ENCODE measurements at regions not wholly inside any gene's neighbourhood (a gene's known extent, or its start where the extent isn't known, plus 50 kb on each side); places are given as distances from the start of the nearest gene placed in this dataset.

DNA sequence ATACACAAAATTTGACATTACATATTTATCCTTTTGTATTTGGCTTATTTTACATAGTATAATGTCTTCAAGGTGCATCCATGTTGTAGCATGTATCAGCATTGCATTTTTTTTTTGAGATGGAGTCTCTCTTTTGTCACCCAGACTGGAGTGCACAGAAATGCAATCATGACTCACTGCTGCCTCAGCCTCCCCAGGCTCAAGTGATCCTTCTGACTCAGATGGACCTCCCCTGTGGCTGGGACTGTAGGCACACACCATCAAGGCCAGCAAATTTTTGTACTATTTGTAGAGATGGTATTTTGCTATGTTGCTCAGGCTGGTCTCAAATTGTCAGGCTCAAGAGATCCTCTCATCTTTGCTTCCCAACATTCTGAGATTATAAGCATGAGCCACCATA lies 214.4 kb upstream of the ALG10B start:
- Histone ChIP-seq H3K27ac (ENCODE audit: low read depth in 2 of 2, low read length in 1 of 2) (no peak overlapping the region), H3K9me2 (no peaks in the 10 kb centered on the region), H3K4me2 (no peak overlapping the region), H3K36me3 (replicated peaks in 1 of 2; ENCODE audit: control insufficient read depth in 1 of 2, insufficient read depth in 2 of 2, low read length in 1 of 2) (no peaks in the 10 kb centered on the region), H3F3A (replicated peaks; ENCODE audit: insufficient read depth) (no peaks in the 10 kb centered on the region), H3K4me1 (ENCODE audit: control insufficient read depth in 1 of 2, insufficient read depth in 2 of 2, low read depth in 1 of 2, low read length in 1 of 2) (no peaks in the 10 kb centered on the region), H3K27me3 (ENCODE audit: insufficient read depth) (no peaks in the 10 kb centered on the region), H3K79me2 (ENCODE audit: insufficient read depth) (no peaks in the 10 kb centered on the region), H2AFZ (ENCODE audit: low read depth) (no peak overlapping the region), H3K4me3 (ENCODE audit: low read depth in 2 of 2, low read length in 1 of 2) (no peak overlapping the region), H4K20me1 (ENCODE audit: insufficient read depth) (no peaks in the 10 kb centered on the region), H3K9ac (no peak overlapping the region), H3K9me3 (no peaks in the 10 kb centered on the region)
- DNase-seq: no peak
- POLR2A ChIA-PET: no interaction called here
- CTCF ChIA-PET: no interaction called here
- TF ChIP-seq, protein P1, sequence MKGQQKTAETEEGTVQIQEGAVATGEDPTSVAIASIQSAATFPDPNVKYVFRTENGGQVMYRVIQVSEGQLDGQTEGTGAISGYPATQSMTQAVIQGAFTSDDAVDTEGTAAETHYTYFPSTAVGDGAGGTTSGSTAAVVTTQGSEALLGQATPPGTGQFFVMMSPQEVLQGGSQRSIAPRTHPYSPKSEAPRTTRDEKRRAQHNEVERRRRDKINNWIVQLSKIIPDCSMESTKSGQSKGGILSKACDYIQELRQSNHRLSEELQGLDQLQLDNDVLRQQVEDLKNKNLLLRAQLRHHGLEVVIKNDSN (IDR thresholded peaks at IDR 0.05; ENCODE audit: borderline replicate concordance, low read depth): no peak
- TF ChIP-seq MAX (IDR thresholded peaks at IDR 0.05; ENCODE audit: low read depth) (no peak), POLR2AphosphoS5 (IDR thresholded peaks at IDR 0.05; ENCODE audit: low read depth, low read length) (no peak), FOXM1 (IDR thresholded peaks at IDR 0.05; ENCODE audit: low read depth) (no peak), RXRA (IDR thresholded peaks at IDR 0.05; ENCODE audit: borderline replicate concordance, low read depth) (no peak), FOSL2 (IDR thresholded peaks at IDR 0.05; ENCODE audit: borderline replicate concordance, low read depth) (no peak), GABPA (IDR thresholded peaks at IDR 0.05; ENCODE audit: low read depth) (no peak), TEAD4 (IDR thresholded peaks at IDR 0.05; ENCODE audit: borderline replicate concordance, insufficient read depth) (no peak), MEF2A (IDR thresholded peaks at IDR 0.05; ENCODE audit: borderline replicate concordance, low read depth) (no peak), RFX5 (IDR thresholded peaks at IDR 0.05; ENCODE audit: low read length) (no peak), RAD21 (IDR thresholded peaks at IDR 0.05; ENCODE audit: low read length) (no peak), NRF1 (IDR thresholded peaks at IDR 0.05; ENCODE audit: low read depth, low read length) (no peak), NFIC (IDR thresholded peaks at IDR 0.05; ENCODE audit: borderline replicate concordance) (no peak)
- TF ChIP-seq, protein P2, sequence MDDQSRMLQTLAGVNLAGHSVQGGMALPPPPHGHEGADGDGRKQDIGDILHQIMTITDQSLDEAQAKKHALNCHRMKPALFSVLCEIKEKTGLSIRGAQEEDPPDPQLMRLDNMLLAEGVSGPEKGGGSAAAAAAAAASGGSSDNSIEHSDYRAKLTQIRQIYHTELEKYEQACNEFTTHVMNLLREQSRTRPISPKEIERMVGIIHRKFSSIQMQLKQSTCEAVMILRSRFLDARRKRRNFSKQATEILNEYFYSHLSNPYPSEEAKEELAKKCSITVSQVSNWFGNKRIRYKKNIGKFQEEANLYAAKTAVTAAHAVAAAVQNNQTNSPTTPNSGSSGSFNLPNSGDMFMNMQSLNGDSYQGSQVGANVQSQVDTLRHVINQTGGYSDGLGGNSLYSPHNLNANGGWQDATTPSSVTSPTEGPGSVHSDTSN (IDR thresholded peaks at IDR 0.05): no peak

DNA sequence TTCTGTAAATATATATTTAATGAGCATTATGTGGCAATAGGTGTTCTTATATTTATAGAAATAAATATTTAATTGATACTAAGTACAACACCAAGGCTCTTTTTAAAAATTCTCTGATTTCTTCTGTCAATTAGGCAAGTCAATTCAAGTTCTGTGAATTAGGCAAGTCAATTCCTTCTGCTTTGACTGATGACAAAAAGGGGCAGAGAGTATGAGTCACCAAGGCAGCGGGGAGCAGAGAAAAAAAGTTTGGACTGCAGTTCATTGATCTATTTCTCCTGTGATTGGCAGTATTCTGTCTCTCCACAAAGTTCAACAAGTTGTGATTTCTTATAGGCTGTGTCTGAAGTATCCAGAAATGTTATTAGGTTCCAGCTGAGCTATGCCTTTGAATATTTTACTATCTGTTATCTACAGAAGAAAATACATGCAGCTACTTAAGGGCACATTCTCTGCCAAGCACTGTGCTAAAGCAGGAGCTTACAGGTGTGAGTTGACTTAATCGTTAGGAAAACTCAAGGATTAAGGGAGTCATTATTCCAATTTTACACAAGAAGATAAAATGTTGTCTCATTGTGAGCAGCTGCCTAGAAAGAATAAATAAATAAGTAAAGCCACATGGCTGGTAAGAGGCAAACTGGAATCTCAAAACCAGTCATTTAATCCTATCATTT lies 206.4 kb upstream of the ALG10B start:
- Histone ChIP-seq H3K27me3 (ENCODE audit: insufficient read depth) (no peaks in the 10 kb centered on the region; the same call in 1 of the 2 replicates), H3K9ac (no peak overlapping the region), H3K4me1 (ENCODE audit: control insufficient read depth in 1 of 2, insufficient read depth in 2 of 2, low read depth in 1 of 2, low read length in 1 of 2) (no peaks in the 10 kb centered on the region), H3F3A (replicated peaks; ENCODE audit: insufficient read depth) (no peaks in the 10 kb centered on the region), H2AFZ (ENCODE audit: low read depth) (no peak overlapping the region), H3K4me2 (no peak overlapping the region), H3K9me2 (no peaks in the 10 kb centered on the region), H3K4me3 (ENCODE audit: low read depth in 2 of 2, low read length in 1 of 2) (no peak overlapping the region), H3K79me2 (ENCODE audit: insufficient read depth) (no peaks in the 10 kb centered on the region), H3K27ac (ENCODE audit: low read depth in 2 of 2, low read length in 1 of 2) (no peak overlapping the region), H3K36me3 (replicated peaks in 1 of 2; ENCODE audit: control insufficient read depth in 1 of 2, insufficient read depth in 2 of 2, low read length in 1 of 2) (no peaks in the 10 kb centered on the region), H3K9me3 (no peaks in the 10 kb centered on the region), H4K20me1 (ENCODE audit: insufficient read depth) (no peaks in the 10 kb centered on the region)
- ChIA-PET POLR2A (no interaction called here), CTCF (no interaction called here)
- DNase-seq: no peak
- WGBS (ENCODE audit: low lambda C conversion rate): 0% methylated on average over 2 of the region's 2 CpGs
- no peak for TF ChIP-seq TEAD4 (IDR thresholded peaks at IDR 0.05; ENCODE audit: borderline replicate concordance, insufficient read depth)
- no peak for TF ChIP-seq CTCF (IDR thresholded peaks at IDR 0.05)
- TF ChIP-seq, protein P1 (IDR thresholded peaks at IDR 0.05; ENCODE audit: borderline replicate concordance, low read depth): no peak
- TF ChIP-seq, protein P2 (IDR thresholded peaks at IDR 0.05): no peak
- no peak for TF ChIP-seq NRF1 (IDR thresholded peaks at IDR 0.05; ENCODE audit: low read depth, low read length)
- no peak for TF ChIP-seq FOXM1 (IDR thresholded peaks at IDR 0.05; ENCODE audit: low read depth)
- TF ChIP-seq TAF1 (IDR thresholded peaks at IDR 0.05; ENCODE audit: borderline replicate concordance, low read depth, low read length): no peak
- TF ChIP-seq GABPA (IDR thresholded peaks at IDR 0.05; ENCODE audit: low read depth): no peak
- TF ChIP-seq CHD2 (IDR thresholded peaks at IDR 0.05; ENCODE audit: low read length, partially characterized antibody): no peak
- no peak for TF ChIP-seq IRF3 (IDR thresholded peaks at IDR 0.05; ENCODE audit: low read depth, low read length)

Data from SK-N-SH (cell line).